HG03175 (cell line): ENCODE measurements at regions not wholly inside any gene's neighbourhood (a gene's known extent, or its start where the extent isn't known, plus 50 kb on each side); places are given as distances from the start of the nearest gene placed in this dataset.
"Not testable (repeated sequence)": the region's sequence is repeated elsewhere in the genome, so short reads cannot be mapped to it uniquely, and the experiment has no call there.

Experiments
- ATAC-seq: cut with Tn5 transposase; IDR thresholded peaks from one replicate; pipeline ENCODE4 v1.9.1; 2021; ENCODE audit warnings: mild to moderate bottlenecking, moderate library complexity; ENCODE audit not compliant: unreplicated experiment

DNA sequence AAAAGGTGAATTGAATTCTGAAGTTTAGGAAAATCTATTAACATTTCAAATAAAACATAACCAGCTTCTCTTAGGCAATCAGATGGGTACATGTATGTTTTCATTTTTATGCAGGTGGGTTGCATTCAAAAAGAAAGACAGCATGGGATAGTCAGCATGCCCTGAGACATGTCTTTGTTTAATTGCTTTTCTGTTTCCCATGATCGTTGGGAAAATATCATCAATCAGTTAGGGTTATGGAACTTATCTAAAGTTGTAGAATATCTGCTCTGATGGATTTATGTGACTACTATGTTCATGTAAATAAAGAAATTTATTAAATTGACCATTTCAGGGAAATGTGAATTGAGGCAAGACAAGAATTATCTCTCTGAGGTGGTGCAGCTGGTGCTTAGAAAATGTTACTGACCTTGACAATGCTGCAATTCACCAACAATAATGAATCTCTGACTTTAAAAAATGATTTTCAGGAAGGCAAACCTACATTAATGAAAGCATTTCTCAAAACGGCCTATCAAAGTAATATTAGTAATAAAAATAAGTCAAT lies 112.7 kb downstream of the RFPL4B start:
- no peak for ATAC-seq

DNA sequence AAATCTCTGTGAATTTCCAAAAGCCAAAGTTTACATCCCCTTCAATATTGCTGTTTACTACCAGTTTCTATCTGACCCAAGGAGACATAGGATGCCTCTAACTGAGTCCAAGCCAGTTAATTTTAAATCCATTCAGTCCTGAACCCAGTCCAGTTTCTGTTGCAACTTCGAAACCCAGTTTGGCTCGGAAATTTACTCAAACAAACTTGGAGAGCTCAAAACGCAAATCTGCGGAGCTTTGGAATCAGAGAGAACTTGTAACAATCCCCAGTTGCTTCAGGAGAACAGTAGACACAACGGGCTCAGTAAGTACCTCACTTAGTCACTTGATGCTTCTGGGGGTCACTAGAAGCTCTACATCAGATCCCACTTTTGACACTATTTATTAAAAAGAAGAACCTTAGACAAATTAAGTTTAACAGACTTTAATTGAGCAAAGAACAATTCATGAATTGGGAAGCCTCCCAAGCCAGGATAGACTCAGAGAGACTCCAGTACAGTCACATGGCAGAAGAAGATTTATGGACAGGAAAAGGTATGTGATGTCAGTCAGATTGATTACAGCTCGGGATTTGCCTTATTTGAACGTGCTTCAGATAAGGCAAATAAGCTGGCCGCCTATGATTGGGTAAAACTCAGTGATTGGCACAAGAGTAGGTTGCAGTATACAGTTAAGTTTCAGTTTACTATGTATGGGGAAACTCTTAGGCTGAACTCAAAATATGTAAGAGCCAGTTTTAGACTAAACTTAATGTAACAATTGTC lies 118.0 kb downstream of the RFPL4B start:
- ATAC-seq: no peak

DNA sequence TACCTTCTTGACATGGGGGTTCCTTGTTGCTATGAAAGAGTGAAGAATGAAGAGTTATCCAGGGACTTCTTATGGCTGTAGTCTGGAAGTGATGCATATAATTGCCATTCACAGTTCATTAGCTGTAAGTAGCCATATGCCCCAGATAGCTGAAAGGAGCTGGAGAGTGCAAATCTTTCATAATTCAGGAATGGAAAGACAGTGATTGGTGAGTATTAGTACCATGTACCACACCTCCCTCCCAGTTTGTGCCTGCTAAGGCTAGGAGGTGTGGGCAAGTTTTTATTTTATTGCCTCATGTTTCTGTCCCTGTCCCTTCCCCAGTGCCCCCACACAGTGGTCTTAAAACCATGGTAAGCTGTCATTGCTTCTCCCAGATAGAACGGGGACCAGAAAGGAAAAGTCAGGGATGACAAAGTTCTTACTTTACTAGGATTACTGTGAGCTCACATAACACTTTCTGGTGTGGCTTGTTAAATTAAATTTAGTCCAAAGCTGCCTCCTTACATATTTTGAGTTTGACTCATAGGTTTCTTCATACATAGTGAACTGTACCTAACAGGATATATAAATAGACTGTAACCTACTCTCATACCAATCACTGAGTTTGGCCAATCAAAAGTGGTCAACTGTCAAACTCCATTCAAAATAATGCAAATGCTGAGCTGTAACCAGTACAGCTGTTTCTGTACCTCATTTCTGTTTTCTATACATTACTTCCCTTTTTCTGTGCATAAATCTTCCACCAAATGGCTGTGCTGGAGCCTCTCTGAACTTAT lies 119.4 kb downstream of the RFPL4B start:
- ATAC-seq: peak; percentile 93

DNA sequence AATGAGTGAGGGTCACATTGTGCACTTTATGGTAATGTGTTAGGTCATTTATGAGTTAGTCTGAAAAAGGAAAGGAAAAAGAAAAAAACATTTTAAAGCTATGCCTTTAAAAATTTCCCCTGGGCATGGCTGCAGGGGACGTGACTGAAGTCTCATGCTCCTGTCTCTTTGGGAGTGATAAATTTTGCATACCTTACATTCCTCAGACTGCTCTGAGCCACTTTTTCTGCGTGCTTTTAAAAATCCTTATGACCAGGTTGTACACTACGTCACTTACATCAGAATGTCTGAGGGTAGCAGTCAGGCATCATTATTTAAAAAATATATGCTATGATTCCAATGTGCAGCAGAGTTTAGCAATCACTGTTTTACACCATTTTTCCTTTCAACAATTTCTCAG lies 121.2 kb downstream of the RFPL4B start:
- ATAC-seq: no peak

DNA sequence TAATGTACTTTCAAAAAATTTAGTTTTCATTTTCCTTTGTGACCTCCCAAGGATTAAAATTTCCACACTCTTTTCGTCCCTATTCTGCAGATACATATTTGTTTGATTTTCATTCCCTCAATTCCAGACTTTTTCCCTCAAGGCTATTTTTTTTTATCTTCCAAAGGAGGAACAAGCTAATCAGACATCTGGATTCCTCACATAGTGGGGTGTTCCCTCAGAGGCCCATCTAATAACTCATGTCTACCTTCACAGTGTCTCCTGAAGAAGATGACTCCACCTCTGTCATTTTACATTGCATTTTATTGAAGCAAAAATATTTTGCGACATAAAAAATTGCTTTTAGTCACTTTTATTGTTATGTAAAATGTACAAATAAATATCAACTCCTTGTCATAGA lies 122.2 kb downstream of the RFPL4B start:
- no peak for ATAC-seq

DNA sequence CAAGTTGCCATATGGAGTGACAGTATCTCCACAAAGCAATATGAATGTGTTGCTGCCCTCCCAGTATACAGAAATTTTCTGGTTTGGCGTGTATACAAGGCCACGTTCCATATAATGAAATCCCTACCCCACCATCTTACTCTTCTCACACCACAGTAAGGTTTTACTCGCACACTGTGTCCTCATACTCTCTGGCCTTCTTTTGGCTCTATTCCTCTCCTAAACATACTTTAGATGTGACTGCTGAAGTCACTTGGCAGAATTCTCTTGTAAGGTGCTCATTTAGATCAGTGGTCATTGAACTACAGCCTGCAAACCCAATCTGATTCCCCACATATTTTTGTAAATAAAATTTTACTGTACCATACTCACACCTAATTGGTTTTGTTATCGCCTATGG lies 123.2 kb downstream of the RFPL4B start:
- ATAC-seq: no peak

DNA sequence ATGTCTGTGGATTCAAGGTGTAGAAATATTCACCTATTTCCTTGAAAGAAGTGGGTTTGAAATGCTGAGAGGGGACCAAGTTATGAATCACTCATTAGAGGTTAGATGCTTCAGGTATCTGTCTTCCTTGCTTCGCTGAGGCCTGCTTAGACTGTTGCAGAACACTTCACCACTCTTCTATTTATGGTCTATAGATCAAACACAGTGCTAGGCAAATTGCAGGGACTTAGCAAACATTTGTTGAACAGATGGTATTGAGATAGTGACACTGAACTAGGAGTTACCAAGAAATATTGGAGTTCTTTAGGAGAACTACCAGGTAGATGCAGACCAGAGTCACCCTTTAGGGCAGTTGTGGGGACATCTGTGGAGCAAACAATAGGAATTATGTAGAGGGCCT lies 123.8 kb downstream of the RFPL4B start:
- ATAC-seq: no peak

DNA sequence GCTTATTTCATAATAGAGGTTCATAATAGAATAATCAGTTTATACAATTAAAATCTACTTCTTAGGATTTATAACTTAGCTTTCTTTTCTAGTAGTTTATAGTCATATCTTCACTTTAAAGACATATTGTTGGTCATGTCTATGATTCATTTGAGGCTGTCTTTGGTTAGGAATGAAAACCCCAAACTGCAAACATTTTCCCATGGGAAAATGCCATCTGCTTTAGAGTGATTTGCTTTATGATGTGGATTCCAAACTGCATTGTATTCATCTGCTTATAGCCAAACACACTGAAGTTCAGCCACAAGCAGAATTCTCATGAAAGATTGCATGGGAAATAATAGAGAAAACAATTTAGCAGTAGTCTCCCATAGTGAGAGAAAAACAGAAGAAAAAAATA lies 128.0 kb downstream of the RFPL4B start:
- ATAC-seq: no peak

DNA sequence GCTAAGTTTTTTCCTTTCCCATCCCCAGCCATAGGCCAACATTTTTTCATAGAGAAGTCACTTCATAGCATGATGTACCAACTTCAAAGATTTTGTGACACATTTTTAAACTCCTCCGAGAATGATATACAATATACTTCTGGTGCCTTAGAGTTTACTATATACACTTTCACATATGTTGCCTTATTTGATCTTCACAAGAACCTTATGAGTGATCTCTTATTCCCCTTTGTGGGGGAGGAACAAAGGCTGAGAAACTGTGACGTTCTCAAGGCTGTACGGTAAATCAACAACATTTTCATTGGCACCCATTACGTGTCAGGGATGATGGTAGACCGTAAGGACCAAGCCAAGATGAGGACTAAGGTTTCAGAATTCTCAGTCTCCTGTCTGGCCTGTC lies 130.0 kb downstream of the RFPL4B start:
- ATAC-seq: no peak

DNA sequence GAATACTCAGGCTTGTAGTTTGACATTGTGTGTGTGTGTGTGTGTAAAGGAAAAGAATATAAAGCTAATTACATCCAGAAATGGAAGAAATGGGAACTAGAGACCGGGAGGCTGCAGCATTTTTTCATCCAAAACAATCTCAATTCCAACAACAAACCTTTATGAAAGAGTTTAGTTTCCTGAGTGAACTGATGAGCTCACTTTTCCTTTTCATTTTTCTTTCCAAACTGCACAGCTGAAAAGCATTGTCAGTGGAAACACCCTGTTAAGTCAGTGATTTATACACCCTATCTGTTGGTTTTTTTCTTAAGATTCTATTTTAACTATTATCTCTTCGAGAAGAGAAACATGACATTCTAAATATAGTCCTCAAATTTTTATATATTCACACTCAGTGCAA lies 130.9 kb downstream of the RFPL4B start:
- no peak for ATAC-seq

DNA sequence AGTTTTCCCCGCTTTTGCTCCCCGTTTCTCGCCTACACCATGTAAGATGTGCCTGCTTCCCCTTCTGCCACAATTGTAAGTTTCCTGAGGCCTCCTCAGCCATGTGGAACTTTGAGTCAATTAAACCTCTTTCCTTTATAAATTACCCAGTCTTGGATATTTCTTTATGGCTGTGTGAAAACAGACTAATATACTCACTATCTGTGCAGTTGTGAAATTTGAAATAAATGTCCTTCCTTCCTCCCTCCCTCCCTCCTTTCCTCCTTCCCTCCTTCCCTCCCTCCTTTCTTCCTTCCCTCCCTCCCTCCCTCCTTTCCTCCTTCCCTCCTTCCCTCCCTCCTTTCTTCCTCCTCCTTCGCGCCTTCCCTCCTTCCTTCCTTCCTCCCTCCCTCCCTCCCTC lies 132.8 kb downstream of the RFPL4B start:
- not testable (repeated sequence) for ATAC-seq

DNA sequence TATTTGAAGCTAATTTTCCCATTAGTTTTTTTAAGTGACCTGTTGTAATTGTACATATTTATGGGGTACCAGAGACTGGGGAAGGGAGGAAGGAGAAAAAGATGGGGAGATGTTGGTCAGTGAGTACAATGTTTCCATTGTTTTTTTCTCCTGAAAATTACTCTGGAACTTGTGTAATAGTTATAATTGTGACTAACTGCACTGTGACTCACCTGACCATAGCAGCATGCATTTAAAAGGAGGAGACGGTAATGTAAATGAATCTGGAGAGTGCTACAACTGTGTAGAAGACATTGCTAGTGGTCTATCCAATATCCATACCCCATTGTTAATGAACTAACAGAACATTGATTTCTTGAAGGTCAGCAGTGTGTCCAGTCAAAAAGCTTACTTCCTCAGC lies 133.4 kb downstream of the RFPL4B start:
- no peak for ATAC-seq

DNA sequence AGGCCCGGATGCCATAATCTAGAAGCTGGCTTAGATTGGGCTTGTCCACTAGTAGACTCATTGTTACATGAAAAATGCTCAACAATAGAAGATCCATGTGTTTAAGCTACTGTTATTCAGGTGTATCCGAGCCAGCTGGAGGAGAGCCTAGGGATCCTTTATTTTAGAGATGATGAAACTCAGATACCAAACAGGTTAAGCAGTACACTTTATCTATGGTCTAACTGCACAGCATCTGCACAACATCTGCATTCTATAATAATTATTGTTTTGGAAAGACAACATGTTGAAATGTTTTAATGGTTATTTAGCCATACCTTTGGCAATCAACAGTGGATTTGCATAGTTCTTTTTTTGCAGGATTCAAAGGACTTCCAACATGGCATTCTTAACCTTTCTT lies 134.1 kb downstream of the RFPL4B start:
- ATAC-seq: no peak

DNA sequence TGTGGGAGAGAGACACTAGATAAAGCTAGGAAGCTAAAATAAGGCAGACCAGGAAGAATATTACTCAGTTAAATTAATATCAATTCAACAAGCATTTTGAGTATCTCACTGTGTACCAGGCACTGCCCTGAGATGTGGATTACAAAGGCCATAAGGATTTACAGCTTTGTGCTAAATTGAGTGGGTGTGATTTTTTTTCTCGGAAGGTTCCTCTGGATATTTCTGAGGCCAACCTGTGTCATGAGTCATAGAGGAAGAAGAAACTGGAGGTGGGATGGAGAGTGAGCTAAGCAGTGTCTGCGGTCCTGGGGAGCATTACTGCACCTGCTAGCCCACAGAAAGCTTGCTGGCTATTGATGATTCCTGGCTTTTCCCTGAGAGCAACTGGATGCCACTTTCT lies 135.2 kb downstream of the RFPL4B start:
- ATAC-seq: no peak

DNA sequence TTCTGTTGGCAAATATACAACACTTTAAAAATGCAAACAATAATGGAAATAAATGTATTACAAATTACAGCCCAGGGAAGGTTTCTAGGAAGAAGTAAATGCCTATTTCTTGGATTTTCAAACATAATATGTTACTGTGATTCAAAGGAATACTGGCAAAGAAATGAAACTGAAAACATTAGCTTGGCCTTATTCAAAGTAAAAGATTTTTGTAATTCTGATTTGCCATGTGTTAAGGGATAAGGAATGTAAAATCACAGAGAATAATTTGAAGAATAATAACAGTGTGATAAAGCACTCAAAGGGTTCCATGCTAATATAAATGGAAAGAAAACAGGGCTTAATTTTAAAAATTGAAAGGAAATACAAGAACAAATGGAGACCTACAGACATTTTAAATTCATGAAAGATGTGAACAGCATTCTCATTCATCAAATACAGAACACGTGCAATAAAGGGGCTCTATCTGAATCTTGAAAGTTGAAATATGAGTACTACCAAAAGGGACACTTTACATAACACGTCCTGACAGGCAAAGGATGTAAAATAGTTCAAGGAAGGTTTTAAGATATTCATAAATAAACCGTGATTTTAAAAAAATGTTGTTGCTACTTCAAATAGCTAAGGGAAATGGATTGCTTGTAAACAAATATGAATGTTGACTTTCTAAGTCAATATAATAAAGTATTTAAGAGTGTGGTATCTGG lies 138.1 kb downstream of the RFPL4B start:
- no peak for ATAC-seq

DNA sequence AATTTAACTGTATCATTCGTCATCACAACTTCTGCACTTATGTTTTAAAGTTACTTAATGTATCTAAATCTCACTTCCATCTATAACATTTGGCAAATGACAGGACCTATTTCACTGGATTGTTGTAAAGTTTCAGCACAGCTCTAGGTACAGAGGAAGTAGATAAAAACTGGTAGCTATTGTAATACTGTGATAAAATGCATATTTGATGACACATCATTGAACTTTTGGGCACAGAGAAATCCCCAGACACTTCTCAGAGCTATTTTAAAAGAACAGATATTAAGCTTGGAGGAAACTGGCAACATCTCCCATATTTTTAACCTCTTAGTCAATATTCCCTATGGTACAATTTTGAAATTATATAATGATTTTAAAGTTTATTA lies 138.7 kb downstream of the RFPL4B start:
- ATAC-seq: no peak

DNA sequence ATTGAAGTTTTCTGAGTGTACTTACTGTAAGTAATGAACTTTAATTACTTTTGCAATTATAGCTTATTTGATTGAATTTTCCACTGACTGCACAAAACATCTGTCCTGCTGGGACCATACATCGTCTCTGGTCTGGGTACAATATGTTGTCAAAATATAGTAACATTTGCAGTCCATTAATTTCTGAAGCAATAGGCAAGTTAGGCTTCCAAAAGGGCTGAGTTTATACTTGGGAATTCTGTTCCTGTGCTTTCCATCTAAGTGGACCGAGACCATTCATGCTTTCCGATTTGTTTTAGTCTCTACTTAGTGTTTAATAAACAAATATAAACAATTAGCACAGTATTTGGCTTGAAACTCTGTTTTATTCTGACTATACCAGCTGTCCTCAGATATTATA lies 139.3 kb downstream of the RFPL4B start:
- no peak for ATAC-seq

DNA sequence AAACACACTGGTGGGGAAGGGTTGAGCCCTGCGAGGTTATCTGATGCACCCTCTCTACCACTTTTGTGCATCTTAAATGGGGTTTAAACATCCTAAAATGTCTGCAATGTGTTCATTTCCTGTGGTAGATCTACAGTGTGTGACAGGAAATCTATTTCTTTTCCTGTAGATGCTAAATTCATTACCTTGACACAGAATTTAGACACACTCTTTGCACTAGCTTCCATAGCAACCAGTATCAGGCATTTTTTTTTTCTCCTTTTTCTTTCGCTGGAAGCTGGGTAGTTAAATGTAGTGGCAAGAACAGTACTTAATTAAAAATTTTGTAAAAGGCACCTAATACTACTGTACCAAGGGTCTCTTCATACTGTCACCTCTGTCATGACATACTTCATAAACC lies 141.1 kb downstream of the RFPL4B start:
- no peak for ATAC-seq

DNA sequence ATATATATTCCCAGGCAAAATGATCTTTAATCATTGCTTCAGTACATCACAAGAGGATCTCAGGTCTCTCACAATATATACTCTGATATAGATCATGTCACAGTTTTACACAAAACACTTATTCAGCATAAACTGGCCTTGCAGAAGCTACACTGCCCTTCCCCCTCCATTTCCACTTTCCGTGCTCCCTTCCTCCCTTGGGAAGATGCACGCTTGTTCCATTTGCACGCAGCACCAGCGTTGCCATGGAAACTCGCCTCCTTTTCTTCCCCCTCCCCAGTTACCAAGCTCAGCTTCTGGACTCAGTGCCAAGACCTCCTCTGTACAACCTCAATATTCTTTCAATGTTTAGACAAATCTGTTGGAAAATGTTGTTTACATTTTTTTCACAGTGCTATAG lies 154.6 kb downstream of the RFPL4B start:
- ATAC-seq: no peak

DNA sequence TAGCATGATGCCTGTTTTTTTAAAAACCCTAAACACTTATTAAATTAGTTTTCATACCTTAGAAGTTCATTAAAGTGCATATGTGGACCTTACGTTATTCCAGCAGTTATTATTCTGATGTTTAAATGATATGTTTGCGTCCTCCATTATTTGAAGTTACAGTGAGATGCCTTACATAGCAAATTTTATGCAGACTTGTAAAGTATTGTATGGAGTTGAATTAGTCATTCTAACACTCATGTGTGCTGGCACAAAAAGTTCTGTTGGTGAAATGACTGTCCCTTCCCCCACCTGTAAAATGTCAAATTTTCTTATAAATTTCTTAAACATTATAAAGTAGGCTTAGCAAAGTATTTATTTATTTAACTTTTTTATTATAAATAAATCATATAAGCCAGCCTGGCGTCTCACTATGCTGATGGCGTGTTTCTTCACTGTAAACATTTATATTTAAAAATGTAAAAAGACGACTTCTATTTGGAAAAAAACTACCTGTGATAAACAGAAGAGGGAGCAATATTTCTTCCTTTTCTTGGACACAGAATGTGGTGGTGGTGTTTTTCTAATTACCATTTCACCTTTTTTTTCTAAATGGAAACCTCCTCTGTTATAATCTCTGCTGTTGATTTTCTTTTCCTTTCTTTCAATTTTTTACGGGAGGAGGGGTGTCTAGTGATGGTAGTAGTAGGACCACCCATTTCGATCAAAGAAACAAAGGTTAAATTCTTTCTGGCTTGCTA lies 155.4 kb downstream of the RFPL4B start:
- ATAC-seq: no peak

DNA sequence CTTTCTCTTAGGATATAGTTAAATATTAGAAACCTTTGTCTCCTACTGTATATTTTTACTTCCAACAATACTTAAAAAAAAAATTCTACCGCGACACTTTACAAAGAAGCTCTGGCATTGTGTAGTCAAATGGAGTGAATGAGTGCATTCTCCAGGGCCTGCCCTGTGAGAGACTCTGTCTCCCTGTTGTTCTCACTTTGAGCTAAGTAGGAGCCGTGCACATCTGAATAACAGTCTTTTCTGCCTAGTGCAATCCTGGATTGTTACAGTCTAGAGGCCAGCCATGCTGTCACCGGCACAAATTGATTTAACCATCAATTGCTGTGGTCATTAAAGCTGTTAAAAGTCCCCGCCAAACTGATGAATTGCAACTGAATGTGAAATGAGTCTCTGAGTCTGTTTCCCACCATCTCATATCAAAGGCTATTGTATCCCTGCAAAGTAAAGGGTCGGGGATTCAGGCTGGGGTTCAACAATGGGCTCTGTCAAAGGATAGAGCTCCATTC lies 156.0 kb downstream of the RFPL4B start:
- no peak for ATAC-seq
